ENCODE measurements at regions not wholly inside any gene's neighbourhood (a gene's known extent, or its start where the extent isn't known, plus 50 kb on each side); places are given as distances from the start of the nearest gene placed in this dataset.

DNA sequence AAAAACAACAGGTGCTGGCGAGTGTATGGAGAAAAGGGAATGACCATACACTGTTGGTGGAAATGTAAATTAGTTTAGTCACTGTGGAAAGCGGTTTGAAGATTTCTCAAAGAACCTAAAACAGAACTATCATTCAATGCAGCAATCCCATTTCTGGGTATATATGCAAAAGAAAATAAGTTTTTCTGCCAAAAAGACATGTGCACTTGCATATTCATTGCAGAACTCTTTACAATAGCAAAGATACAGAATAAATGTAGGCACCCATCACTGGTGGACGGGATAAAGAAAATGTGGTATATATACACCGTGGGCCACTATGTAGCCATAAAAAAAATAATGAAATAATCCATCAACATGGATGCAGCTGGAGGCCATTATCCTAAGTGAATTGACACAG, 105.1 kb upstream of the FSTL5 start:
- TF ChIP-seq, protein P1, sequence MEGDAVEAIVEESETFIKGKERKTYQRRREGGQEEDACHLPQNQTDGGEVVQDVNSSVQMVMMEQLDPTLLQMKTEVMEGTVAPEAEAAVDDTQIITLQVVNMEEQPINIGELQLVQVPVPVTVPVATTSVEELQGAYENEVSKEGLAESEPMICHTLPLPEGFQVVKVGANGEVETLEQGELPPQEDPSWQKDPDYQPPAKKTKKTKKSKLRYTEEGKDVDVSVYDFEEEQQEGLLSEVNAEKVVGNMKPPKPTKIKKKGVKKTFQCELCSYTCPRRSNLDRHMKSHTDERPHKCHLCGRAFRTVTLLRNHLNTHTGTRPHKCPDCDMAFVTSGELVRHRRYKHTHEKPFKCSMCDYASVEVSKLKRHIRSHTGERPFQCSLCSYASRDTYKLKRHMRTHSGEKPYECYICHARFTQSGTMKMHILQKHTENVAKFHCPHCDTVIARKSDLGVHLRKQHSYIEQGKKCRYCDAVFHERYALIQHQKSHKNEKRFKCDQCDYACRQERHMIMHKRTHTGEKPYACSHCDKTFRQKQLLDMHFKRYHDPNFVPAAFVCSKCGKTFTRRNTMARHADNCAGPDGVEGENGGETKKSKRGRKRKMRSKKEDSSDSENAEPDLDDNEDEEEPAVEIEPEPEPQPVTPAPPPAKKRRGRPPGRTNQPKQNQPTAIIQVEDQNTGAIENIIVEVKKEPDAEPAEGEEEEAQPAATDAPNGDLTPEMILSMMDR (IDR thresholded peaks at IDR 0.05): no peak
- no peak for TF ChIP-seq POLR2A (IDR thresholded peaks at IDR 0.05)
